ENCODE measurements at regions not wholly inside any gene's neighbourhood (a gene's known extent, or its start where the extent isn't known, plus 50 kb on each side); places are given as distances from the start of the nearest gene placed in this dataset.
A peak's percentile ranks its signal among the peaks of the same experiment; 100 is the strongest.

DNA sequence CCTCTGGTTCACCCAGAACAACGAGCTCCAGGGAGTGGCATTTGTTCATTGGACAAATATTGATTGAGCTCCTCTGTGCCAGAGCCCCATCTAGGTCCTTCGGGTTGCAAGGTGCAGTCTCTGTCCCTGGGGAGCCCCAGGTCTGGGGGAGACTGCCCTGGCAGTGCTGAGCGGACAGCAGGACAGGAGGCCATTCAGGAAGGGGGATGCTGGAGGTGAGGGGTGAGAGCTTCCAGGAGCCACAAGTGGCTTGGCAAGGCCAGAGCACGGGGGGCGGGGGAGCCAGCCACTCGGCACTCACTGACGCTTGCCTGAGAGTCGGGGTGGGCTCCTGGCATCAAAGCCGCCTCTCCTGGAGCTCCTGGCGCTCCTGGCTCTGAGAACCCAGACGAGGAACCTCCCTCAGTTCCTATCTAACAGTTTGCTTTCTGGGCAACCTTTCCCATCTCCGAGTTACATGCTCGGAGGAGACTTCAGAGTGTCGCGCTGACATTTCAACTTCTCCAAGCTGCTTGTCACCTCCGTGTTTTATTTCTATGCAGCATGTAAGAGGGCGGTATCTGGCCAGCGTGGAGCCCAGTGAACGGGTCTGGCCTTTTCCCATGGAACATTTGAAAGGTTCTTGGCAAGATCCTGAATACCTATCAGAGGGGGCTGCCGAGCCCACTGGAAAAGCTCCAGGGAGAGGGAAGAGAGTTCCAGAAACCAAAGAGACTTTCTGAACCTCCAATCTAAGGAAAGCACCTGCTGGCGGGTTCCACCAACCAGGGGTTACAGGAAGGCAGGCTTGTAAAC, 62.0 kb upstream of the BCL11B start:
- Histone ChIP-seq H3K36me3 (no peaks in the 10 kb centered on the region), H3K4me1 (peaks cover 0 to 6% (median 0%) of the 10 kb centered on the region in 4 donors), H3K4me3 (no peak overlapping the region), H3K27me3 (peaks cover 0 to 12% (median 0%) of the 10 kb centered on the region in 3 donors), H3K27ac (no peak overlapping the region), H3K9me3 (peaks cover 0 to 2% (median 0%) of the 10 kb centered on the region in 4 donors)
- TF ChIP-seq CTCF (IDR thresholded peaks at IDR 0.05) (no peak), POLR2AphosphoS5 (IDR thresholded peaks at IDR 0.05) (no peak), EP300 (IDR thresholded peaks at IDR 0.05) (no peak), POLR2A (IDR thresholded peaks at IDR 0.05) (no peak)
- DNase-seq = no peak
- intact Hi-C loops (cut with DNase I) = no loop called here
- WGBS, 2 donors = 78 to 81% methylated on average over 21 of the region's 21 CpGs

DNA sequence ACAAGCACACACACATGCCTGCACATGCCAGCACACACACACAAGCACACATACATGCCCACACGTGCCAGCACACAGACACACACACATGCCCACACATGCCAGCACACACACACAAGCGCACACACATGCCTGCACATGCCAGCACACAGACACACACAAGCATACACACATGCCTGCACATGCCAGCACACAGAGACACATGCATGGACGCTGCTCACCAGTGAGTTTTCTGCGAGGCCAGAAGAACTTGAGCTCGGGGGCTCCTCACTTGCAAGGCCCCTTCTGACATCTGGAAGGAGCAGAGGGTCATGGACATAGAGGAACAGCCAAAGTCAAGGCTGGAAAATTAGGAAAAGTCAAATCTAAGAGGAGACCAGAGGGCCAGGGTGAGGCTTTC, 61.2 kb upstream of the BCL11B start:
- Histone ChIP-seq H3K27me3 (peaks cover 0 to 17% (median 0%) of the 10 kb centered on the region in 3 donors), H3K27ac (no peak overlapping the region), H3K36me3 (no peaks in the 10 kb centered on the region), H3K4me1 (peaks cover 0 to 6% (median 0%) of the 10 kb centered on the region in 4 donors), H3K4me3 (no peak overlapping the region), H3K9me3 (peaks cover 0 to 2% (median 0%) of the 10 kb centered on the region in 4 donors)
- intact Hi-C loops (cut with DNase I) = no loop called here
- DNase-seq = no peak
- no peak for TF ChIP-seq POLR2A (IDR thresholded peaks at IDR 0.05)
- no peak for TF ChIP-seq EP300 (IDR thresholded peaks at IDR 0.05)
- no peak for TF ChIP-seq POLR2AphosphoS5 (IDR thresholded peaks at IDR 0.05)
- TF ChIP-seq CTCF (IDR thresholded peaks at IDR 0.05) = no peak
- 91% methylated on average over 5 of the region's 5 CpGs for WGBS, 2 donors

DNA sequence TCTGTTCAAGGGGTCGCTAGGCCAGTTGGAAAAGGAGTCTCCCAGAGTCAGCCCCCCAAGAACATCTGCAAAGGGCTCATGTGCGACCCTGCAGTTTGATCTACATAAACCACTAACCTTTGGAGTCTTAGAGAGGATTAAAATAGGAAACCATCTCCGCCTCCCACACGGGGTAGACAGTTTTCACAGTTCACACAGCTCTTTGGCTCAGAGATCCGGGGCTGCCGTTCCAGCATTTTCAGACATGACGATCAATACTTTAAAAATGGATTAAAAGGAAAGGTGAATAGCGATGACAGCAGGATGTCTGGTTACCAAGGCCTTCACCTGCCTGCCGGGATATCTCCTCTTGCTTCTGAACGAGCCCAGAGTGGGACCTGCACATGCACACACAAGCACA, 59.8 kb upstream of the BCL11B start:
- DNase-seq = peak; percentile 21
- TF ChIP-seq CTCF (IDR thresholded peaks at IDR 0.05) (no peak), EP300 (IDR thresholded peaks at IDR 0.05) (no peak), POLR2A (IDR thresholded peaks at IDR 0.05) (no peak), POLR2AphosphoS5 (IDR thresholded peaks at IDR 0.05) (no peak)

GRCh38 chr14:99330316-99331240, 58.6 kb upstream of the BCL11B start:
- TF ChIP-seq EP300 (IDR thresholded peaks at IDR 0.05) = no peak
- TF ChIP-seq POLR2AphosphoS5 (IDR thresholded peaks at IDR 0.05) = no peak
- no peak for TF ChIP-seq CTCF (IDR thresholded peaks at IDR 0.05)
- peaks cover 0 to 6% (median 0%) of the 10 kb centered on the region in 4 donors for H3K4me1 ChIP-seq
- H3K27ac ChIP-seq = no peak overlapping the region
- no peak overlapping the region for H3K4me3 ChIP-seq
- H3K36me3 ChIP-seq = no peaks in the 10 kb centered on the region
- WGBS, 2 donors = 83 to 91% methylated on average over 17 of the region's 17 CpGs
- peaks cover 0 to 28% (median 0%) of the 10 kb centered on the region in 3 donors for H3K27me3 ChIP-seq
- peaks cover 0 to 2% (median under 1%) of the 10 kb centered on the region in 4 donors for H3K9me3 ChIP-seq
- peak; percentile 49 for DNase-seq
- intact Hi-C loops (cut with DNase I) = no loop called here

More for the DNA sequence above, 59.8 kb upstream of the BCL11B start:
- no peak overlapping the region for H3K4me3 ChIP-seq
- H3K36me3 ChIP-seq = no peaks in the 10 kb centered on the region
- intact Hi-C loops (cut with DNase I) = no loop called here
- peaks cover 0 to 28% (median 0%) of the 10 kb centered on the region in 3 donors for H3K27me3 ChIP-seq
- WGBS, 2 donors = 86 to 88% methylated on average over 10 of the region's 10 CpGs
- peaks cover 0 to 6% (median 0%) of the 10 kb centered on the region in 4 donors for H3K4me1 ChIP-seq
- H3K27ac ChIP-seq = no peak overlapping the region
- peaks cover 0 to 2% (median 0%) of the 10 kb centered on the region in 4 donors for H3K9me3 ChIP-seq

Data from sigmoid colon (tissue), 6 donors.